PC-3 (cell line): ENCODE measurements at regions not wholly inside any gene's neighbourhood (a gene's known extent, or its start where the extent isn't known, plus 50 kb on each side); places are given as distances from the start of the nearest gene placed in this dataset.

ENCODE experiments used
- CTCF ChIP-seq: fragments of 300-600 bp; sonication (generic); conservative IDR thresholded peaks from 2 replicates; pipeline ENCODE4 v1.5.1; 2017; ENCODE audit warnings: antibody characterized with exemption, low read depth, mild to moderate bottlenecking, low read length
- EZH2phosphoT487 ChIP-seq: fragments of 300-600 bp; sonication (generic); IDR thresholded peaks from 2 replicates; pipeline ENCODE4 v1.6.1; 2018; ENCODE audit warnings: mild to moderate bottlenecking, antibody characterized with exemption, low read length, borderline replicate concordance

GRCh38 chr15:36438499-36438898 is 140.9 kb upstream of the CDIN1 start:
- no peak for TF ChIP-seq CTCF
- TF ChIP-seq EZH2phosphoT487, result no peak
